HG03097 (cell line): ENCODE measurements at regions not wholly inside any gene's neighbourhood (a gene's known extent, or its start where the extent isn't known, plus 50 kb on each side); places are given as distances from the start of the nearest gene placed in this dataset.

Experiments
- ATAC-seq: cut with Tn5 transposase; IDR thresholded peaks from one replicate; pipeline ENCODE4 v1.9.1; 2021; ENCODE audit not compliant: unreplicated experiment, low FRiP score

- ATAC-seq = no peak
Measured at GRCh38 chr13:106958621-106959048, 390.7 kb upstream of the ARGLU1 start.

GRCh38 chr13:106942563-106942962 lies 374.6 kb upstream of the ARGLU1 start:
- peak; percentile 86 for ATAC-seq

GRCh38 chr13:106941779-106942178 lies 373.8 kb upstream of the ARGLU1 start:
- no peak for ATAC-seq

- ATAC-seq = no peak
Measured at GRCh38 chr13:106927421-106927820, 359.5 kb upstream of the ARGLU1 start.

- no peak for ATAC-seq
Measured at GRCh38 chr13:106922384-106922783, 354.4 kb upstream of the ARGLU1 start.

GRCh38 chr13:106919638-106920037 lies 351.7 kb upstream of the ARGLU1 start:
- no peak for ATAC-seq

- no peak for ATAC-seq
Measured at GRCh38 chr13:106919133-106919532, 351.2 kb upstream of the ARGLU1 start.

- ATAC-seq = no peak
Measured at GRCh38 chr13:106918557-106918860, 350.6 kb upstream of the ARGLU1 start.

- ATAC-seq = peak; percentile 92
Measured at GRCh38 chr13:106917673-106918556, 350.0 kb upstream of the ARGLU1 start.

- no peak for ATAC-seq
Measured at GRCh38 chr13:106917024-106917571, 349.2 kb upstream of the ARGLU1 start.

- ATAC-seq = no peak
Measured at GRCh38 chr13:106916329-106916976, 348.5 kb upstream of the ARGLU1 start.

- ATAC-seq = no peak
Measured at GRCh38 chr13:106915146-106915545, 347.2 kb upstream of the ARGLU1 start.

- ATAC-seq = no peak
Measured at GRCh38 chr13:106911627-106912026, 343.7 kb upstream of the ARGLU1 start.

GRCh38 chr13:106911020-106911419 lies 343.1 kb upstream of the ARGLU1 start:
- no peak for ATAC-seq

- ATAC-seq = no peak
Measured at GRCh38 chr13:106906426-106906996, 338.6 kb upstream of the ARGLU1 start.

GRCh38 chr13:106905380-106906162 lies 337.6 kb upstream of the ARGLU1 start:
- ATAC-seq = no peak

GRCh38 chr13:106899442-106899841 lies 331.5 kb upstream of the ARGLU1 start:
- no peak for ATAC-seq

- ATAC-seq = no peak
Measured at GRCh38 chr13:106898231-106898630, 330.3 kb upstream of the ARGLU1 start.

- no peak for ATAC-seq
Measured at GRCh38 chr13:106888148-106888547, 320.2 kb upstream of the ARGLU1 start.

GRCh38 chr13:106887686-106888085 lies 319.7 kb upstream of the ARGLU1 start:
- no peak for ATAC-seq

- no peak for ATAC-seq
Measured at GRCh38 chr13:106883976-106884375, 316.0 kb upstream of the ARGLU1 start.
